A549 (cell line): ENCODE measurements at regions not wholly inside any gene's neighbourhood (a gene's known extent, or its start where the extent isn't known, plus 50 kb on each side); places are given as distances from the start of the nearest gene placed in this dataset.

Experiments used
- CHD2 ChIP-seq: fragments of 150-350 bp; IDR thresholded peaks from 2 replicates; pipeline ENCODE4 v1.6.1; 2014; ENCODE audit warnings: low read length; ENCODE audit not compliant: partially characterized antibody
- CHD4 ChIP-seq: fragments of 200-600 bp; sonication (generic); IDR thresholded peaks from 2 replicates; pipeline ENCODE4 v1.6.1; 2016; ENCODE audit warnings: antibody characterized with exemption, mild to moderate bottlenecking, borderline replicate concordance
- EP300 ChIP-seq, 2 experiments: fragments of >200 bp; sonication (Bioruptor Twin); formaldehyde crosslinking; IDR thresholded peaks; 2 replicates in 1 of 2; 3 replicates in 1 of 2; pipeline ENCODE4 v1.6.1; 2016 to 2017
- POLR2A ChIP-seq: IDR thresholded peaks from 2 replicates; pipeline ENCODE4 v1.6.1; 2012; ENCODE audit warnings: mild to moderate bottlenecking, low read length
- RAD21 ChIP-seq, 2 experiments: fragments of >200 bp in 1 of 2; sonication (Bioruptor Twin) in 1 of 2; formaldehyde crosslinking in 1 of 2; IDR thresholded peaks in 1 of 2; conservative IDR thresholded peaks in 1 of 2; 2 replicates in 1 of 2; 3 replicates in 1 of 2; pipeline ENCODE4 v1.6.1; 2012 to 2018; ENCODE audit warnings: inconsistent platforms in 1 of 2
- ZFP36 ChIP-seq: fragments of 450-650 bp; IDR thresholded peaks from 2 replicates; pipeline ENCODE4 v1.6.1; 2014; ENCODE audit warnings: borderline replicate concordance; ENCODE audit not compliant: partially characterized antibody

GRCh38 chr14:62087191-62087590, 325.0 kb downstream of the SNAPC1 start:
- TF ChIP-seq POLR2A = no peak
- TF ChIP-seq CHD2 = no peak
- TF ChIP-seq CHD4 = no peak
- TF ChIP-seq EP300 (IDR thresholded peaks at IDR 0.05) = no peak
- no peak for TF ChIP-seq ZFP36
- no peak for TF ChIP-seq RAD21 (conservative IDR thresholded peaks at IDR 0.05 in 1 of 2, IDR thresholded peaks at IDR 0.05 in 1 of 2)
